ENCODE measurements at regions not wholly inside any gene's neighbourhood (a gene's known extent, or its start where the extent isn't known, plus 50 kb on each side); places are given as distances from the start of the nearest gene placed in this dataset.

DNA sequence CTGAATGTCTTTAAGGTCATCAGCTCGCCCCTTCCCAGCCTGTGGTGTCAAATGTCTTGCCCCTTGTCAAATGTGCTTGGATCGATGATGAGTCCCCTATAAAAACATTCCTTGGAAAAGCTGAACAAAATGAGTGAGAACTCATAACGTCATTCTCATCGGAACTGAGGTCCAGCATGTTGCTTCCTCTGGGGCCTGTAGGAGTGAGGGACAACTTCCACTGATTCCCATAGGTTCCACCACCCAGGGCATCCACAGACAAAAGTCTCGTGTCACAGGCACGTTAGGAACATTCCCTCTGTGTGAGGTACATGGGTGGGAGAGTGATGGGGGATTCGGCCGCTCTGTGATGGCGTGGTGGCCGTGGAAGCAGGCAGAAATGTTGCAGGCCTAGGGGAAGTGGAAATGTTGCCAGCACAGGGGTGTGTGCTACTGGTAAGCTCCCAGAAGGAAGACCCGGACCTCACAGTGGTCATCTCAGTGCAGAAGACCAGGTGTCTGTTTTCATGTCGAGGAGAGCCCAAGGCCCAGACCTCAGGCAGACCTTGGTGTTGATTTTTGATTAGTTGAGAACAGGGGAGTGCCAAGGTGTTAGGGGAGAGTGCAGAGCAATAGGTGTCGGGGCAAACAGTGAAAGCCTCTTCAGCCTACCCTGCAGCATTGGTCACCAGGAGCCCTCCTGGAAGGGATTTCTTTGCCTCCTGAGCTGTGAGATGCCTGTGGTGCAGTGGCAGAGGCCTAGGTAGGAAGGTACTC lies 96.8 kb downstream of the SNRPN start:
- H3K4me1 Mint-ChIP-seq (ENCODE audit: low read depth), result no peaks in the 10 kb centered on the region
- DNase-seq (no peak), ATAC-seq (no peak)
- no peaks in the 10 kb centered on the region for H3K27me3 Mint-ChIP-seq (ENCODE audit: low read depth)
- CTCF ChIA-PET, result no interaction called here
- H3K36me3 Mint-ChIP-seq (ENCODE audit: low read depth), result peaks cover 82% of the 10 kb centered on the region
- no peak overlapping the region for H3K27ac Mint-ChIP-seq
- no peak overlapping the region for H3K4me3 Mint-ChIP-seq
- POLR2A ChIA-PET, result no interaction called here
- peaks cover 55% of the 10 kb centered on the region for H3K9me3 Mint-ChIP-seq (ENCODE audit: insufficient read depth)

DNA sequence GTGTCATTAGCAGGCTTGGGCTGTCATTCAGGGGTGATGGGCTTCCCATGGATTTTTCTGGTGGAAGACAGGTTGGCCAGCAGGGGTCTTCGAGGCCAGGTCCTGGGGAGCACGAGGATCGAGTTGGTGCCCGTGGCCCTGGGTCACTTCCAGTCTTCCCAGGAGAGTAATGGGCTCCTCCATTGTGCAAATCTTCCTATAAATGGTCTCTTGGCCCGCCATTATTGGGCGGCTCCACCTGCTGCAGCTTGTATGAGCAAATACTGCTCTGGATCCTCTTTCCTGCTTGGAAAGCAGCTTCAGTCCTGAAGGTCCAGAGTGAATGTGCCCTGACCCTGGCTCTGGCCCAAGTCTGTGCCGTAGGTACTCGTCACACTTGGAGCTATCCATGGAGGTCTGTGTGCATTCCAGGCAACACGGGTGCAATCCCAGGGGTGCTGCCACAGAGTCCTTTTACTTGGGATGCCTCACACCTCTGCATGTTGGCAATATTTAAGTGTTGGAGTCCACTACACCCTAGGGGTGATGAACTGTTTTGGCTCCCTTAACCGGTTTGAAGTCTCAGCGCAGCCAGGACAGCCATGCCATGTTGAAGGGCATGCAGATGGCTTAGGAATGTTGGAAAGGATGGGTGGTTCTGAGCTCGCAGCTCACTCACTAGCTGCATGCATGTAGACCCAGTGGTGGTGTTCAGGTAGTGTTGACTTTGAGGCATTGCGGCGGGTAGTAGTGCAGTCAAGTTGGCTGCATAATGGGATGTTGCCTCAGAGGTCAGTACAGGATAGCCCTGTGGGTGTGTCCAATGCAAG lies 97.6 kb downstream of the SNRPN start:
- H3K4me3 Mint-ChIP-seq, result no peak overlapping the region
- no peaks in the 10 kb centered on the region for H3K27me3 Mint-ChIP-seq (ENCODE audit: low read depth)
- H3K36me3 Mint-ChIP-seq (ENCODE audit: low read depth), result peaks cover 84% of the 10 kb centered on the region
- peaks cover 52% of the 10 kb centered on the region for H3K9me3 Mint-ChIP-seq (ENCODE audit: insufficient read depth)
- POLR2A ChIA-PET, result no interaction called here
- ATAC-seq (no peak), DNase-seq (no peak)
- CTCF ChIA-PET, result no interaction called here
- H3K27ac Mint-ChIP-seq, result no peak overlapping the region
- H3K4me1 Mint-ChIP-seq (ENCODE audit: low read depth), result no peaks in the 10 kb centered on the region

DNA sequence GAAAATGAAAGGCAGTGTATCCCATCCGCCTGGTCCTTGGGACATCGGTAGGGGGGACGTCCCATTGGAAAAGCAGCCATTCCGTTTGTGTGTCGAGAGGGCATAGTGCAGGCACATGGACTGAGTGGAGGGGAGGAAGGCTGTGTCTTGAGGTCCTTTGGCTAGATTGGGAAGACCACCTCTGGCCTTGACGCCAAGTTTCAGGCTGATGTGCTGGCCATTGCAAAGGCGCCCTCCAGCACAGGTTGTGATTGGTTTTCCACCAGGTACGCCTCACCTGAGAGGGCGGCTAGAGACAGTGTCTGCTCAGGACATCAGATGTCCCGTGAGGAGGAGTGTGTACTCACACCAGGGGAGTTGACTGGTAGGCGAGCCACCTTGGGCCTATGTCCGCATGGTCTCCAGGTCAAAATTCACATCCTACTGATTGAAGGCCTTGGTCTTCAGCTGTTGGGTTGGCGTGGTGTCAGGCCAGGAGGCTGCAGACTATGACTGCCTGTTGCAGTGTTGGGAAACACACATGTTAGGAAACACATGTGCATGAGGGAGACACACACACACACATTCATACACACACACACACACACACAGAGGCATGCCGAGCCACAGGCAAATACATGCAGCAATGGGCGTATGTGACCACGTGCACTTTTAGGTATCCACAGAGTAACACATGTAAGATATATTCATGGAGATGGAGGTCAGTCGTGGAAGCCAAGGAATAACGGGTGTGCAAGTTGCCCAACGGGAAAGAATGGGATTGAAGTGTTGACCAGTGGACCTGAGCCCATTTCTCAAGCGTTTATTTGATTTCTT lies 98.4 kb downstream of the SNRPN start:
- no peak overlapping the region for H3K4me3 Mint-ChIP-seq
- no peak for DNase-seq
- ChIA-PET CTCF (no interaction called here), POLR2A (no interaction called here)
- H3K9me3 Mint-ChIP-seq (ENCODE audit: insufficient read depth), result peaks cover 60% of the 10 kb centered on the region
- H3K36me3 Mint-ChIP-seq (ENCODE audit: low read depth), result peaks cover 86% of the 10 kb centered on the region
- H3K4me1 Mint-ChIP-seq (ENCODE audit: low read depth), result no peaks in the 10 kb centered on the region
- no peak for ATAC-seq
- H3K27me3 Mint-ChIP-seq (ENCODE audit: low read depth), result no peaks in the 10 kb centered on the region
- H3K27ac Mint-ChIP-seq, result no peak overlapping the region

DNA sequence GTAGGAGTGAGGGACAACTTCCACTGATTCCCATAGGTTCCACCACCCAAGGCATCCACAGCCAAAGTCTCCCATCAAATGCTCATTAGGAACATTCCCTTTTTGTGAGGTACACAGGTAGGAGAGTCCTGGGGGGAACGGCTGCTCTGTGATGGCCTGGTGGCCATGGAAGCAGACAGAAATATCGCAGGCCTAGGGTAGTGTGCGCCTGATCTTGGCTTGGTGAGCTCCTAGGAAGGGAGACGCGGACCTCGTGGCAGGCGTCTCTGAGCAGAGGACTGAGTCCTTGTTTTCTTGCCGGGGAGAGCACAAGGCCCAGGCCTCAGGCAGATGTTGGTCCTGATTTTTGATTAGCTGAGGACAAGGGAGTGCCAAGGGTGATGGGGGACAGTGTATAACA lies 99.5 kb downstream of the SNRPN start:
- Mint-ChIP-seq H3K36me3 (ENCODE audit: low read depth) (peaks cover 92% of the 10 kb centered on the region), H3K27ac (no peak overlapping the region), H3K27me3 (ENCODE audit: low read depth) (no peaks in the 10 kb centered on the region), H3K9me3 (ENCODE audit: insufficient read depth) (peaks cover 62% of the 10 kb centered on the region), H3K4me1 (ENCODE audit: low read depth) (no peaks in the 10 kb centered on the region), H3K4me3 (no peak overlapping the region)
- ATAC-seq, result no peak
- CTCF ChIA-PET, result no interaction called here
- no peak for DNase-seq
- POLR2A ChIA-PET, result no interaction called here

DNA sequence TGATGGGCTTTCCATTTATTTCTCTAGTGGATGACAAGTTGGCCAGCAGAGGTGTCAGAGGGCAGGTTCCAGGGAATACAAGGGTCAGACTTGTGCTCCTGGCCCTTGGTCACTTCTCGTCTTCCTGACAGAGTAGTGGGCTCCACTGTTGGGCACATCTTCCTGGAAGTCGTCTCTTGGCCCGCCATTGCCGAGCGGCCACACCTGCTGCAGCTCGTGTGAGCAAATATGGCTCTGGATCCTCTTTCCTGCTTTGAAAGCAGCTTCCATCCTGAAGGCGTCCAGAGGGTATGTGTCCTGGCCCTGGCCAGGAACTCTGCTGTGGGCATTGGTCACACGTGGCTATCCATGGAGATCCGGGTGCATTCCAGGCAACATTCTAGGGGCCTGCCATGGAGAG lies 100.2 kb downstream of the SNRPN start:
- DNase-seq (no peak), ATAC-seq (no peak)
- Mint-ChIP-seq H3K27me3 (ENCODE audit: low read depth) (no peaks in the 10 kb centered on the region), H3K4me3 (no peak overlapping the region), H3K9me3 (ENCODE audit: insufficient read depth) (peaks cover 60% of the 10 kb centered on the region), H3K4me1 (ENCODE audit: low read depth) (no peaks in the 10 kb centered on the region), H3K36me3 (ENCODE audit: low read depth) (peaks cover 94% of the 10 kb centered on the region), H3K27ac (no peak overlapping the region)
- ChIA-PET POLR2A (no interaction called here), CTCF (no interaction called here)

DNA sequence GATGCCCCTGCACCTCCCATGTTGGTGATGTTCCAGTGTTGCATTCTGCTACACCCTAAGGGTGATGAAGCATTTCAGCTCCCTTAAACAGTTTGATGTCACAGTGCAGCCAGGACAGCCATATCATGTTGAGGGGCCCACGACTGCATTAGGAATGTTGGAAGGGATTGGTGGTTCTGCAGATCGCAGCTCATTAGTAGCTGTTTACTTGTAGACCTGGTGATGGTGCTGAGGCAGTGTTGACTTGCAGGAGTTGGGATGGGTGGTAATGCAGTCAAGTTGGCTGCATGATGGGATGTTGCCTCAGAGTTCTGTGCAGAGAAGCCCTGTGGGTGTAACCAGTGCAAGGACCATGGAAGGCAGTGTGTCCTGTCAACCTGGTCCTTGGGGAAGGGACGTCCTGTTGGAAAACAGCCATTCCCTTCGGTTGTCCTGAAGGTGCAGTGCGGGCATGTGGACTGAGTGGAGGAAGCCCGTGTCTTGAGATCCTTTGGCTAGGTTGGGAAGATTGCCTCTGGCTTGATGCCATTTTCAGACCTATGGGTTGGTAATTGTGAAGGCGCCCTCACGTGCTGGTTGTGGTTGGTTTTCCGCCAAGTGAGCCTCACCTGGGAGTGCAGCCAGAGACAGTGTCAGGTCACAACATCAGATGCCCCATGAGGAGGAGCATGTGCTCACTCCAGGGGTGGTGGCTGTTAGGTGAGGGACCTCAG lies 100.7 kb downstream of the SNRPN start:
- ATAC-seq (no peak), DNase-seq (no peak)
- no peaks in the 10 kb centered on the region for H3K4me1 Mint-ChIP-seq (ENCODE audit: low read depth)
- peaks cover 94% of the 10 kb centered on the region for H3K36me3 Mint-ChIP-seq (ENCODE audit: low read depth)
- peaks cover 64% of the 10 kb centered on the region for H3K9me3 Mint-ChIP-seq (ENCODE audit: insufficient read depth)
- ChIA-PET CTCF (no interaction called here), POLR2A (no interaction called here)
- H3K27ac Mint-ChIP-seq, result no peak overlapping the region
- no peak overlapping the region for H3K4me3 Mint-ChIP-seq
- H3K27me3 Mint-ChIP-seq (ENCODE audit: low read depth), result no peaks in the 10 kb centered on the region

DNA sequence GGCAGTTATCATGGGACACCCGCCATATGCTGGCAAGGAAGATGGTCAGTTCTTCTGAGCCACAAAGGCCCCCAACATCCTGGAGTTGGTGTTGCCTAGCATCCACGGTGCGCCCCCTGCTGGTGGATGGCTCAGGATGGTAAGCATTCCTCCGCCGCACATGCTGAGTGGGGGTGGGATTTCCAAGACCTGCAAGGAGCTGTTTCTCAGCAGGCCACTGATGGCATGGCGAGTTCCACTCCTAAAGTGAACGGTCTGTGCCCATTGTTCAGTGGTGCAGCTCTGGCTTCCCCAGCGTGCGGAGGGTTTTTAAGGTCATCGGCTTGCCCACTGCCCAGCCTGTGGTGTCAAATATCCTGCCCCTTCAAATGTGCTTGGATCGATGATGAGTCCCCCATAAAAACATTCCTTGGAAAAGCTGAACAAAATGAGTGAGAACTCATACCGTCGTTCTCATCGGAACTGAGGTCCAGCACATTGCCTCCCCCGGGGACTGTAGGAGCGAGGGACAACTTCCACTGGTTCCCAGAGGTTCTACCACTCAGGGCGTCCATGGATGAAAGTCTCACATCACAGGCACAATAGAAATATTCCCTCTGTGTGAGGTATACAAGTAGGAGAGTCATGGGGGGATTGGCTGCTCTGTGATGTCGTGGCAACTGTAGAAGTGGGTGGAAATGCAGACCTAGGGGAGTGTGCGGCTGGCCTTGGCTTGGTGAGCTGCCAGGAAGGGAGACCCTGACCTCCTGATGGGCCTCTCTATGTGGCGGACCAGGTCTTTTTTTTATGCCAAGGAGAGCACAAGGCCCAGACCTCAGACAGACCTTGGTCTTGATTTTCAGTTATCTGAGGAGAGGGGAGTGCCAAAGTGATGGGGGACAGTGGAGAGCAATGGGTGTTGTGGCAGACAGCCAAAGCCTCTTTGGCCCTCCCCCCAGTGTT lies 102.0 kb downstream of the SNRPN start:
- CTCF ChIA-PET, result no interaction called here
- H3K9me3 Mint-ChIP-seq (ENCODE audit: insufficient read depth), result peaks cover 64% of the 10 kb centered on the region
- H3K27me3 Mint-ChIP-seq (ENCODE audit: low read depth), result no peaks in the 10 kb centered on the region
- H3K36me3 Mint-ChIP-seq (ENCODE audit: low read depth), result peaks cover 94% of the 10 kb centered on the region
- no peak overlapping the region for H3K4me3 Mint-ChIP-seq
- no peak for DNase-seq
- no peak for ATAC-seq
- POLR2A ChIA-PET, result no interaction called here
- no peak overlapping the region for H3K27ac Mint-ChIP-seq
- no peaks in the 10 kb centered on the region for H3K4me1 Mint-ChIP-seq (ENCODE audit: low read depth)

DNA sequence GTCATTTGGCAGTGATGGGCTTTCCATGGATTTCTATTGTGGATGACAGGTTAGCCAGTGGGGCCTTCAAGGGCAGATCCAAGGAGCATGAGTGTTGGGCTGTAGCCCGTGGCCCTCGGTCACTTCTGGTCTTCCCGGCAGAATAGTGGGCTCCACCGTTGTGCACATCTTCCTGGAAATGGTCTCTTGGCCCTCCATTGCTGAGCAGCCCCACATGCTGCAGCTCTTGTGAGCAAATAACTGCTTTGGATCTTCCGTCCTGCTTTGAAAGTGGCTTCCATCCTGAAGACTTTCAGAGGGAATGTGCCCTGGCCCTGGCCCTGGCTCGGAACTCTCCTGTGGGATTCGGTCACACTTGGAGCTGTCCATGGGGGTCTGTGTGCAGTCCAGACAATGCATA lies 102.8 kb downstream of the SNRPN start:
- Mint-ChIP-seq H3K27me3 (ENCODE audit: low read depth) (no peaks in the 10 kb centered on the region), H3K27ac (no peak overlapping the region), H3K36me3 (ENCODE audit: low read depth) (peaks cover 94% of the 10 kb centered on the region), H3K4me3 (no peak overlapping the region), H3K4me1 (ENCODE audit: low read depth) (no peaks in the 10 kb centered on the region), H3K9me3 (ENCODE audit: insufficient read depth) (peaks cover 67% of the 10 kb centered on the region)
- DNase-seq, result no peak
- ATAC-seq, result no peak
- CTCF ChIA-PET, result no interaction called here
- POLR2A ChIA-PET, result no interaction called here

DNA sequence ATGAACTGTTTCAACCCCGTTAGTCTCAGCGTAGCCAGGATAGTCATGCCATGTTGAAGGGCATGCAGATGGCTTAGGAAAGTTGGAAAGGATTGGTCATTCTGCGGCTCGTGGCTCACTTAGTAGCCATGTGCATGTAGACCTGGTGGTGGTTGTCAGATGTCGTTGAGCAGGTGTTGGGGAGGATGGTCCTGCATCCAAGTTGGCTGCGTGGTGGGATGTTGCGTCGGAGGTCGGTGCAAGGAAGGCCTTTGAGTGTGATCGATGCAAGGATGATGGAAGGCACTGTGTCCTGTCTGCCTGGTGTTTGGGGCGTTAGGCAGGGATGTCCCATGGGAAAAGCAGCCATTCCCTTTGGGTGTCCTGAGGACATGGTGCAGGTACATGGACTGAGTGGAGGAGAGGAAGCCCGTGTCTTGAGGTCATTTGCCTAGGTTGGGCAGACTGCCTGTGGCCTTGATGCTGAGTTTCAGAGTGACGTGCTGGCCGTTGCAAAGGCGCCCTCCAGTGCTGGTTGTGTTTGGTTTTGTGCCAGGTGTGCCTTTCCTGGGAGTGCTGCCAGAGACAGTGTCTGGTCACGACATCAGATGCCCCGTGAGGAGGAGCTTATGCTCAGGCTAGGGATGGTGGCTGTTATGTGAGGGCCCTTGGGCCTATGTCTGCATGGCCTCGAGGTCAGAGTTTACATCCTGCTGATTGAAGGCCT lies 103.4 kb downstream of the SNRPN start:
- ATAC-seq (no peak), DNase-seq (no peak)
- no peaks in the 10 kb centered on the region for H3K27me3 Mint-ChIP-seq (ENCODE audit: low read depth)
- no peak overlapping the region for H3K4me3 Mint-ChIP-seq
- H3K27ac Mint-ChIP-seq, result no peak overlapping the region
- no peaks in the 10 kb centered on the region for H3K4me1 Mint-ChIP-seq (ENCODE audit: low read depth)
- POLR2A ChIA-PET, result no interaction called here
- CTCF ChIA-PET, result no interaction called here
- peaks cover 94% of the 10 kb centered on the region for H3K36me3 Mint-ChIP-seq (ENCODE audit: low read depth)
- peaks cover 68% of the 10 kb centered on the region for H3K9me3 Mint-ChIP-seq (ENCODE audit: insufficient read depth)

DNA sequence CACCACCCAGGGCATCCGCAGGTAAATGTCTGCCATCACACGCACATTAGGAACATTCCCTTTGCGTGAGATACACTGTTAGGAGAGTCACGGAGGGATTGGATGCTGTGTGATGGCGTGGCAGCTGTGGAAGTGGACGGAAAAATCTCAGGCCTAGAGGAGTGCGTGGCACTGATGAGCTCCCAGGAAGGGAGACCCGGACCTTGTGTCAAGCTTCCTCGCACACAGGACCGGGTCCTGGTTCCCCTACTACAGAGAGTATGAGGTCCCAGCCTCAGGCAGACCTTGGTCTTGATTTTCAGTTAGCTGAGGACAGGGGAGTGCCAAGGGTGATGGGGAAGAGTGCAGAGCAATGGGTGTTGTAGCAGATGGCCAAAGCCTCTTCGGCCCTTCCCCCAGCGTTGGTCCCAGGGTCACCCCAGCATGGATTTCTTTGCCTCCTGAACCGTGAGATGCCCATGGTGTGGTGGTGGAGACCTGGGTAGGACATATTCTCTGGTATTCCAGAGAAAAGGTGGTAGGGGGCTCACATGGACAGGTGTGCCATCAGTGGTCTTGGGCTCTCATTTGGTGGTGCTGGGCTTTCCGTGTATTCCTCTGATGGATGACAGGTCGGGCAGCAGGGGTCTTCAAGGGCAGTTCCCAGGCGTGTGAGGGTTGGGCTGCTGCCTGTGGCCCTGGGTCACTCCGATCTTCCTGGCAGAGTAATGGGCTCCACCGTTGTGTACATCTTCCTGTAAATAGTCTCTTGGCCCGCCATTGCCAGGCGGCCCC lies 105.1 kb downstream of the SNRPN start:
- DNase-seq, result no peak
- H3K4me1 Mint-ChIP-seq (ENCODE audit: low read depth), result no peaks in the 10 kb centered on the region

More for the DNA sequence above, 105.1 kb downstream of the SNRPN start:
- peaks cover 95% of the 10 kb centered on the region for H3K36me3 Mint-ChIP-seq (ENCODE audit: low read depth)
- H3K4me3 Mint-ChIP-seq, result no peak overlapping the region
- peaks cover 53% of the 10 kb centered on the region for H3K9me3 Mint-ChIP-seq (ENCODE audit: insufficient read depth)
- ChIA-PET POLR2A (no interaction called here), CTCF (no interaction called here)
- no peak for ATAC-seq
- no peak overlapping the region for H3K27ac Mint-ChIP-seq
- no peaks in the 10 kb centered on the region for H3K27me3 Mint-ChIP-seq (ENCODE audit: low read depth)
